GM18502 (cell line): ENCODE measurements at regions not wholly inside any gene's neighbourhood (a gene's known extent, or its start where the extent isn't known, plus 50 kb on each side); places are given as distances from the start of the nearest gene placed in this dataset.
"Not testable (repeated sequence)": the region's sequence is repeated elsewhere in the genome, so short reads cannot be mapped to it uniquely, and the experiment has no call there.

Experiments
- ATAC-seq: cut with Tn5 transposase; IDR thresholded peaks from one replicate; pipeline ENCODE4 v1.9.1; 2021; ENCODE audit warnings: mild to moderate bottlenecking; ENCODE audit not compliant: unreplicated experiment, poor library complexity

- ATAC-seq, result no peak
Observed at GRCh38 chr9:17888066-17888465, 309.2 kb downstream of the SH3GL2 start.

- not testable (repeated sequence) for ATAC-seq
Observed at GRCh38 chr9:17888964-17889363, 310.1 kb downstream of the SH3GL2 start.

DNA sequence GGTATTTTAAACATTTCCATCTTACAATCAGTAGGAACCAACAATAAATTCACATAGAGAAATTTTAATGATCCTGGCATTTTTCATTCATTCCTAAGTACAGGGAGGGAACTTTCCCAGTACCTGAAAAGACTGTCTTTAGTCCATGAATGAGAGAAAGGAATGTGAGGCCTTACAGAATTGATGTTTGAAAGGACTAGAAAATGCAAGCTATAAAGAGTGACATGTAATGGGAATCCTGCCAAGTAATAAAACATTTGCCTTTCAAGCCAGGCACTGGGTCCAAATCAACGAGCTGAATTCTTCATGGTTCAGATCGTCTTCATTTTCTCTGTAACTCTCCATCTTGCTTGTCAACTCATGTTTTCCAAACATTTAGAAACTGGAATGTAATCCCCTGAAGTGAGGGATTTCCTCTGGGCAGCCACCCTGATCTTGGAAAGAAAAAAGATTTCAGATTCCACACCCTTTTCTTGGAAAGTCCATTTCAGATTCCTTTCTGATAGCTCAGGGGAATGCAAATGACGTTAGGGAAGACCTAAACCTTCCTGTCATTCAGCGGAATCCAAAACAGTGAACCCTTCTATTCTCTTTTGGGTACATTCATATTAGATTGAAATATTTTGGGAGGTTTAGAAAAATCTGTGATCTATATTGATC, 315.8 kb downstream of the SH3GL2 start:
- ATAC-seq, result no peak

DNA sequence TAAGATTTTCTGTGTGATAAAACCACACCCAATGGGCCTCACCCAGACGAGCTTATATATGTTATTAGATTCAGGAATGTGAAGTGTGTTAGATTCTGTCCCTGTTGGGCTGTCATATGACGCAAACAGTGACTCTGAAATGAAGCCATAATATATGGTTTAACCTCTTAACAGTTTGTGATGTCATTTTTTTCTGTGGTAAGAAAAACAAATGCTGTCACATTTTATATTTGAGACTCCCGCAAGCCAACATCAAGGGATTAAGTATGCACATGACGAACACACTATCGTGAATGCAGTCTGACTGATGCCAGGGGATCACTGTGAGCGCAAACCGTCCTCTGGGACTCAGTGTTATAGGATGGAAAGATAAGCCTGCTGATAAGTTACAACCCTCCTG, 321.7 kb downstream of the SH3GL2 start:
- ATAC-seq, result no peak

- no peak for ATAC-seq
Observed at GRCh38 chr9:17905366-17905765, 326.5 kb downstream of the SH3GL2 start.

DNA sequence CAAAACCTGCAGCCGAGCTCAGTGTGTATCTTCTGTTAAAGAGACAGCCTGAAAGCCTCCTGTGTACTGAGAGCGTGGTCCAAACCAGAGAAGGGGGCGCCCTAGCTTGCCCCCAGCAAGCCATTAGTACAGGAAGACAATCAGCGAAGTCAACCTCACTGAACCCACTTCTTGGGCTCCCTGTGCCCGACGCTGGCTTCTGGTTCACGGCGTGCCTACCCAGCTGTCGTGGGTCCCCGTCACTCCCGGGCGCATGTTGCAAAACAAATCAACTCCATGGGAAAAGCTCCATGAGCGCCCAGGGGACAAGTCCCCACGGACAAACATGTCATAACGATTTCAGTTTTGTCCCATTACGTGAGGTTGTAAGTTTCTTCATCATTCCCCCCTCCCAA, 326.9 kb downstream of the SH3GL2 start:
- ATAC-seq, result no peak

DNA sequence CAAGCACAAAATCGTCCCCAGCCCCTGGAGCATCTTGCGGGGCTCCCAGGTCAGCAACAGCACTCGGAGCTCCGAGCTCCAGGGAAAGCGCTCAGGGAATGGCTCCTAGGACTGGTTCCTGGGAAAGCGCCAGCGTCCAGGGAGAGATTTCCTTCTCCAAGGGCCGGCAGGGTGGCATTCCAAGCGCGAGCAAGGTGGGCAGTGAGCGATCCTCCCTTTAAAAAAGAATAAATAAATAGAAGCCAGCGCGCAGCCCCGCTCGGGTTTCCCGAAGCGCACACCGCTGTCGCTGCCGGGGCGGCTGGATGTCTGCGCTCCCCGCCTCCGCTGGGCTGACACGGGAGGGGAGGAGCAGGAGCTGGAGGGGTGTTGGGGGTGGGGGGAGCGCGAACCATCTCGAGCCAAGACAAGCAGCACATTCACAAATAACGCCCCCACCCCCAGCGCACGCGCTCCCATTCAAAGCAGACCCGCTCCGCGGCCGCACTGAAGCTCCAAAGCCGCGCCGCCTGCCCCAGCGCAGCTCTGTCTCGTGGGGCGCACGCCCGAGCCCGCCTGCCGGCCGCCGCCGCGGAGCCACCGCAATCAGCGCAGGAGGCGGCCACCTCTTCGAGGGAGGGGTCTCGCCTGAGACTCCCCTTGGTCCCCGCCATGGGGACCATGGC, 327.4 kb downstream of the SH3GL2 start:
- no peak for ATAC-seq

DNA sequence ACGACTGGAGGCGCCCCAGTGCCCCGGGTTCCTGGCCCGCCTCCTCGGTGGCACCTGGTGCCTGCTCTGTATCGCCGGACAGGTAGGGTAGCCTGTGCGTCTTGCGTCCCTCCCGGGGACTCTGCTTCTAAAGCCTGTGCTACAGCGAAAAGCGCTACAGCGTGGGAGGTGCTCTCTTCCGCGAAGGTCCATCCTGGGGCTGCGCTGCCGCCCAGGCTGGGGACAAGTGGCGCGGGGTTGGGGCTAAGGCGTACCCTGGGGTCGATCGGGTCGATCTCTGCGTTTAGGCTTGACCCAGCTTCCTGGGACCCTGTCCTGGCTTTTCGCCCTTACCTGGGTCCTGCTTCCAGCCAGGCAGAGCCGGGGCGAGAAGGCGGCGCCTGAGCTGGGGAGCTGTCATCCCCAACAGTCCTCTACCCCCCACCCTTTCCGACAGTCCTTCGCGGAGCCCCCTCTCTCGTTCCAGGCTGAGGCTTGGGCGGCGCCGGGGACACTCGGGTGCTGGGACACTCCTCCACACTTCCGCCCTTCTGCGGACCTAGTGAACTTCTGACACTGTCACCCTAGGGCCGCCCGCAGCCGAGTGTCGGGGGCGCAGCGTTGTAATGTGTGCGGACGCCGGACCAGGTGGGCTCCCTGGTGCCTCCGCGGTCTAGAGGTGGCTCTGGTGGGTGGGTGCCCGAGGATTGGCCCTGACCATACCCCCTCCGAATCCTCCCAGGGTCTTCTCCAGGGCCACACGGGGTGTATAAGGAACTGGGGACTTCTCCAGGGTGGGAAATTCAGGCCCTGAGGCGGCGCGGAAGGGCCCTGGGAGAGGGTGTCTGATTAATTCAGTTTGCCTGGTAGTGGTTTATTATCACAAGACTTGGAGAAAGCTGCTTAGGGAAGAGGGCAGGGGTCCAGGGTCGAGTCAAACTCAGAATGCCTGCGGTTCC, 328.2 kb downstream of the SH3GL2 start:
- ATAC-seq, result no peak

DNA sequence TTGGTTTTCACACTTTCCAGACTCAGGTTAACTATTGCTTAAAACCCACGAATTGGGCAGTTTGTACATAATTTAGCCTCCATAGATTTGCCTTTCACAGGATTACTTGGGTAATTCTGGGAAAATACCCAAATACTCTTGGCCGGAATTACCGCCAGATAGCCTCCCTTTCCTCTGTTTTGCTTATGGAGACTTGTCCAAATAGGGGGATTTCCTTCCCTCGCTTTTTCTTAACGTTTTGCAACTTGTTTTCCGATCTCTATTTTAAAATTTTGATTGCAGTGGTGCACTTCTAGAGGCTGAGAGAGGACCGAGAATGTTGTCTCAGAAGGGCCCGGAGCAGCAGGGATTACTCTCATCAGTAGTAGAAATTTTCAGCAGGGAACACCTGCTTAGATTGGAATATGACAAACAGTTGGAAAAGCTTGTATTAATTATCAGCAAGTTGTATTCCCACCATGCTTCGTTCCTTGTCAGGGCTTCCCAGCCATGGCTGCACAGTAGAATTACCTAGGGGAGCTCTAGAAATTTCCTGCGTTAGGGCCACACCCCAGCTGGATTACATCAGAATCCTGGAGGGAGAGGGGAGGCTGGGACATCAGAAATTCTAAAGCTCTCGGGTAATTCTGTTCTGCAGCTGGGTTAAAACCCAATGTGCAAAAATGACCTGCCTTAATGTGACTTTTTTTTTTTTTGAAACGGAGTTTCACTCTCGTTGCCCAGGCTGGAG, 329.1 kb downstream of the SH3GL2 start:
- no peak for ATAC-seq

DNA sequence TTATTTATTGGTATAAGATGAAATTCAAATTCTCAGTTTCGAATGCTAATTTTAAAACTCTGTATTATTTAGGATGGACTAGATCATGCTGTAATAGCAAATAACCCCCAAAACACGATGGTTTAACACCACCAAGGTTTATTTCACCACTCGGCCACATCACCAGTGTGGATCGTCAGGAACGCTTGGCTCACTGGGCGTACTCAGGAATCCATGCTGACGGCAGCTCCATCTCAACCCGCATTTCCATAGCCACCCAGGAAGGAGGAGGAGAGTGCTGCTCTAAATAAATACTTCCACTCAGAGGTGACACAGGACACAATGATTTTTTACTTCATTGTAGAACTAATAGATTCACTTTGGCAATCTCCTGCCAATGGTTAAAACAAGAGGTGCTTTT, 347.4 kb downstream of the SH3GL2 start:
- ATAC-seq, result no peak

- ATAC-seq, result no peak
Observed at GRCh38 chr9:17927616-17928015, 348.8 kb downstream of the SH3GL2 start.

GRCh38 chr9:17928228-17928627, 349.4 kb downstream of the SH3GL2 start:
- no peak for ATAC-seq

DNA sequence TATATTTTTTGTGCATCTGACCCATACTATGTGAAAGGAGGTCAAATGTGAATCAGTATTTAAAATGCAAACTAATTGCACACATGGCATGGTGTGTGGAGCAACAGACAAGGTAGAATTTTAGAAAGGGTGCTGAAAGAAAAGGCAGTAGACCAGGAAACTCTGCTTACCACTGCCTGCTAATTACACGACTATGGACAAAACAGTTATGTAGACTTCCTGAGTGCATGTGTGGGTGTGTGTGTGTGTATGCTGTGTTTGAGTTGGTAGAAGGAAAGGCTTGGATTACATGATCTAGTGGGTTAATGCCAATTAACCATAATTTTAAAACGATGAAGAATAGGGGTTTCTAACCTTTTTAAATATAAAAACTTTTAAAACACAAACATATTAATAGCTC, 349.9 kb downstream of the SH3GL2 start:
- no peak for ATAC-seq

GRCh38 chr9:17929506-17929905, 350.6 kb downstream of the SH3GL2 start:
- no peak for ATAC-seq

GRCh38 chr9:17930071-17930470, 351.2 kb downstream of the SH3GL2 start:
- no peak for ATAC-seq

- ATAC-seq, result no peak
Observed at GRCh38 chr9:17936365-17936764, 357.5 kb downstream of the SH3GL2 start.

GRCh38 chr9:17938035-17938655, 359.3 kb downstream of the SH3GL2 start:
- ATAC-seq, result no peak

- ATAC-seq, result no peak
Observed at GRCh38 chr9:17942498-17942897, 363.6 kb downstream of the SH3GL2 start.

DNA sequence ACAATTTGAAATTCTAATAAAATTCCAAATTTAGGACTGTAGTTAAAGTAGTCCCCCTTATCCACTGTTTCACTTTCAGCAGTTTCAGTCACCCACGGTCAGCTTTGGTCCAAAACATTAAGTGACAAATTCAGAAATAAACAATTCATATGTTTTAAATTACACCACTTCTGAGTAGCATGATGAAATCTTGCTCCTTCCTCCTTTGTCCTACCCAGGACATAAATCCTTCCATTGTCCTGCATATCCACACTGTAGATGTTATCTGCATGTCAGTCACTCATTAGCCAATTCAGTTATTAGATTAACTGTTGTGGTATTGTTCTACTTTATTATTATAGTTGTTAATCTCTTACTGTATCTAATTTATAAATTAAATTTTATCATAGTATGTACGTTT, 376.5 kb downstream of the SH3GL2 start:
- no peak for ATAC-seq

GRCh38 chr9:17958363-17958762, 379.5 kb downstream of the SH3GL2 start:
- ATAC-seq, result no peak
